OCI-LY3 (cell line): ENCODE measurements at regions not wholly inside any gene's neighbourhood (a gene's known extent, or its start where the extent isn't known, plus 50 kb on each side); places are given as distances from the start of the nearest gene placed in this dataset.

ENCODE experiments used
- EZH2phosphoT487 ChIP-seq: fragments of 200-600 bp; shearing (Covaris generic); IDR thresholded peaks from 2 replicates; pipeline ENCODE4 v1.6.1; 2018; ENCODE audit warnings: antibody characterized with exemption, mixed run types, low read depth
- TF ChIP-seq, protein P1 (sequence below): fragments of 200-600, 300-600 bp; sonication (generic); IDR thresholded peaks from 2 replicates; pipeline ENCODE4 v1.5.1; 2014; ENCODE audit warnings: antibody characterized with exemption, low read length, low read depth

GRCh38 chr13:61036715-61037114 lies 378.9 kb downstream of the PCDH20 start:
- TF ChIP-seq, protein P1, sequence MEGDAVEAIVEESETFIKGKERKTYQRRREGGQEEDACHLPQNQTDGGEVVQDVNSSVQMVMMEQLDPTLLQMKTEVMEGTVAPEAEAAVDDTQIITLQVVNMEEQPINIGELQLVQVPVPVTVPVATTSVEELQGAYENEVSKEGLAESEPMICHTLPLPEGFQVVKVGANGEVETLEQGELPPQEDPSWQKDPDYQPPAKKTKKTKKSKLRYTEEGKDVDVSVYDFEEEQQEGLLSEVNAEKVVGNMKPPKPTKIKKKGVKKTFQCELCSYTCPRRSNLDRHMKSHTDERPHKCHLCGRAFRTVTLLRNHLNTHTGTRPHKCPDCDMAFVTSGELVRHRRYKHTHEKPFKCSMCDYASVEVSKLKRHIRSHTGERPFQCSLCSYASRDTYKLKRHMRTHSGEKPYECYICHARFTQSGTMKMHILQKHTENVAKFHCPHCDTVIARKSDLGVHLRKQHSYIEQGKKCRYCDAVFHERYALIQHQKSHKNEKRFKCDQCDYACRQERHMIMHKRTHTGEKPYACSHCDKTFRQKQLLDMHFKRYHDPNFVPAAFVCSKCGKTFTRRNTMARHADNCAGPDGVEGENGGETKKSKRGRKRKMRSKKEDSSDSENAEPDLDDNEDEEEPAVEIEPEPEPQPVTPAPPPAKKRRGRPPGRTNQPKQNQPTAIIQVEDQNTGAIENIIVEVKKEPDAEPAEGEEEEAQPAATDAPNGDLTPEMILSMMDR: no peak
- no peak for TF ChIP-seq EZH2phosphoT487
